ENCODE measurements at regions not wholly inside any gene's neighbourhood (a gene's known extent, or its start where the extent isn't known, plus 50 kb on each side); places are given as distances from the start of the nearest gene placed in this dataset.

GRCh38 chr2:78175645-78176044 lies 653.5 kb upstream of the LRRTM4 start:
- no peaks in the 10 kb centered on the region for H3K36me3 Mint-ChIP-seq (ENCODE audit: unreplicated experiment)

GRCh38 chr2:78201064-78201575 lies 678.9 kb upstream of the LRRTM4 start:
- Mint-ChIP-seq H3K9me3 (ENCODE audit: unreplicated experiment) (no peaks in the 10 kb centered on the region), H3K27ac (ENCODE audit: unreplicated experiment) (no peak overlapping the region), H3K4me3 (ENCODE audit: unreplicated experiment) (no peak overlapping the region), H3K36me3 (ENCODE audit: unreplicated experiment) (no peaks in the 10 kb centered on the region), H3K4me1 (ENCODE audit: low read depth, unreplicated experiment) (peaks cover 3% of the 10 kb centered on the region), H3K27me3 (ENCODE audit: unreplicated experiment) (no peaks in the 10 kb centered on the region)
- no peak for TF ChIP-seq CTCF (IDR thresholded peaks at IDR 0.05; ENCODE audit: partially characterized antibody, unreplicated experiment)
- DNase-seq, result no peak

More at GRCh38 chr2:78175645-78176044, 653.5 kb upstream of the LRRTM4 start:
- no peaks in the 10 kb centered on the region for H3K9me3 Mint-ChIP-seq (ENCODE audit: unreplicated experiment)
- no peaks in the 10 kb centered on the region for H3K27me3 Mint-ChIP-seq (ENCODE audit: unreplicated experiment)
- TF ChIP-seq CTCF (IDR thresholded peaks at IDR 0.05; ENCODE audit: partially characterized antibody, unreplicated experiment), result no peak
- DNase-seq, result no peak
- no peak overlapping the region for H3K27ac Mint-ChIP-seq (ENCODE audit: unreplicated experiment)
- H3K4me1 Mint-ChIP-seq (ENCODE audit: low read depth, unreplicated experiment), result no peaks in the 10 kb centered on the region
- no peak overlapping the region for H3K4me3 Mint-ChIP-seq (ENCODE audit: unreplicated experiment)

- H3K27me3 Mint-ChIP-seq (ENCODE audit: unreplicated experiment), result no peaks in the 10 kb centered on the region
- peaks cover 3% of the 10 kb centered on the region for H3K4me1 Mint-ChIP-seq (ENCODE audit: low read depth, unreplicated experiment)
- no peak overlapping the region for H3K27ac Mint-ChIP-seq (ENCODE audit: unreplicated experiment)
- H3K4me3 Mint-ChIP-seq (ENCODE audit: unreplicated experiment), result no peak overlapping the region
- no peak for DNase-seq
- H3K9me3 Mint-ChIP-seq (ENCODE audit: unreplicated experiment), result no peaks in the 10 kb centered on the region
- TF ChIP-seq CTCF (IDR thresholded peaks at IDR 0.05; ENCODE audit: partially characterized antibody, unreplicated experiment), result no peak
- H3K36me3 Mint-ChIP-seq (ENCODE audit: unreplicated experiment), result no peaks in the 10 kb centered on the region
Observed at GRCh38 chr2:78202366-78202765, 680.2 kb upstream of the LRRTM4 start.

GRCh38 chr2:78202986-78203670 lies 681.0 kb upstream of the LRRTM4 start:
- Mint-ChIP-seq H3K4me1 (ENCODE audit: low read depth, unreplicated experiment) (peaks cover 3% of the 10 kb centered on the region), H3K27me3 (ENCODE audit: unreplicated experiment) (no peaks in the 10 kb centered on the region), H3K36me3 (ENCODE audit: unreplicated experiment) (no peaks in the 10 kb centered on the region), H3K9me3 (ENCODE audit: unreplicated experiment) (no peaks in the 10 kb centered on the region), H3K4me3 (ENCODE audit: unreplicated experiment) (no peak overlapping the region), H3K27ac (ENCODE audit: unreplicated experiment) (no peak overlapping the region)
- DNase-seq, result no peak
- no peak for TF ChIP-seq CTCF (IDR thresholded peaks at IDR 0.05; ENCODE audit: partially characterized antibody, unreplicated experiment)

GRCh38 chr2:78218066-78218465 lies 695.9 kb upstream of the LRRTM4 start:
- H3K27me3 Mint-ChIP-seq (ENCODE audit: unreplicated experiment), result no peaks in the 10 kb centered on the region
- H3K9me3 Mint-ChIP-seq (ENCODE audit: unreplicated experiment), result no peaks in the 10 kb centered on the region
- no peaks in the 10 kb centered on the region for H3K4me1 Mint-ChIP-seq (ENCODE audit: low read depth, unreplicated experiment)
- no peak overlapping the region for H3K27ac Mint-ChIP-seq (ENCODE audit: unreplicated experiment)
- H3K36me3 Mint-ChIP-seq (ENCODE audit: unreplicated experiment), result no peaks in the 10 kb centered on the region
- no peak overlapping the region for H3K4me3 Mint-ChIP-seq (ENCODE audit: unreplicated experiment)
- no peak for DNase-seq
- TF ChIP-seq CTCF (IDR thresholded peaks at IDR 0.05; ENCODE audit: partially characterized antibody, unreplicated experiment), result no peak
